Bronchial epithelial cell (primary cell): ENCODE measurements at regions not wholly inside any gene's neighbourhood (a gene's known extent, or its start where the extent isn't known, plus 50 kb on each side); places are given as distances from the start of the nearest gene placed in this dataset.
"Not testable (repeated sequence)": the region's sequence is repeated elsewhere in the genome, so short reads cannot be mapped to it uniquely, and the experiment has no call there.

Experiments
- DNase-seq: peaks from one replicate; pipeline ENCODE4 v3.0.0-alpha.2; 2010; ENCODE audit warnings: low read depth
- FAIRE-seq: peaks from 2 replicates; lab custom pipeline; 2011; peaks lifted over from hg19 to GRCh38; lab: Jason Lieb, UNC
- H3K27me3 ChIP-seq: 2 replicates; pipeline ENCODE4 v1.5.1; 2011; ENCODE audit warnings: low read length; ENCODE audit not compliant: control insufficient read depth, insufficient read depth
- H3K36me3 ChIP-seq: 2 replicates; pipeline ENCODE4 v1.5.1; 2011; ENCODE audit warnings: low read length; ENCODE audit not compliant: control insufficient read depth, insufficient read depth
- H3K4me3 ChIP-seq: 2 replicates; pipeline ENCODE4 v1.5.1; 2011; ENCODE audit warnings: mild to moderate bottlenecking, low read depth, low read length, control low read depth
- TF ChIP-seq, protein P1 (sequence below): IDR thresholded peaks from 2 replicates; pipeline ENCODE4 v1.5.1; 2011; ENCODE audit warnings: mild to moderate bottlenecking, moderate library complexity, low read length, control low read depth, inconsistent platforms; ENCODE audit not compliant: insufficient read depth, severe bottlenecking

DNA sequence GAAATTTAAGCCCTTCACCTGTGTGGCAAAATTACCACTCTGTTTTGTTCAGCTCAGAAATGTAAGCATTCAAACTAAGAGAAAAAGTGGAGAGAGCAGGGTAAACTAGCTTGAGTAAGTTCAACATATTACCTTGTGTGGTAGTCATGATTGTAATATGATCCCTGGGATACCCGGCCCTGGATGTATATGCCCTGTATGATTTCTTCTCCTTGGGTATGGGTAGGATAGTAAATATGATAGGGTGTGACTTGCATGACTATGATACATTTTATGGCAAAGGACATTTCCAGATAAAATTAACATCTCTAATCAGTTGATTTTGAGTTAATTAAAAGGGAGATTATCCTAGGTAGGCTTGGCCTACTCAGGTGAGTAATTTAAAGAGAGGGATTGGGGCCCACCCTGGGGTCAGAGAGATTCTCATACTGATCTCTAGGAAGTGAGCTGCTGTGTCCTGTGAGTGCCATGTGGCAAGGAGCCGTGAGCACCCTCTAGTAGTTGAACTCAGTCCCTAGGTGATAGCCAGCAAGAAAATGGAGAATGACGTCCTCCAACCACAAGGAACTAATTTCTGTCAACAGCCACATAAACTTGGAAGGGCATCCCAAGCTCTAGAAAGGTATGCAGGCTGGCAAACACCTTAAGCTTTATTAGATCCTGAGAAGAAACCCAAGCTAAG is 62.2 kb upstream of the ANXA1 start:
- H3K27me3 ChIP-seq = no peaks in the 10 kb centered on the region
- TF ChIP-seq, protein P1, sequence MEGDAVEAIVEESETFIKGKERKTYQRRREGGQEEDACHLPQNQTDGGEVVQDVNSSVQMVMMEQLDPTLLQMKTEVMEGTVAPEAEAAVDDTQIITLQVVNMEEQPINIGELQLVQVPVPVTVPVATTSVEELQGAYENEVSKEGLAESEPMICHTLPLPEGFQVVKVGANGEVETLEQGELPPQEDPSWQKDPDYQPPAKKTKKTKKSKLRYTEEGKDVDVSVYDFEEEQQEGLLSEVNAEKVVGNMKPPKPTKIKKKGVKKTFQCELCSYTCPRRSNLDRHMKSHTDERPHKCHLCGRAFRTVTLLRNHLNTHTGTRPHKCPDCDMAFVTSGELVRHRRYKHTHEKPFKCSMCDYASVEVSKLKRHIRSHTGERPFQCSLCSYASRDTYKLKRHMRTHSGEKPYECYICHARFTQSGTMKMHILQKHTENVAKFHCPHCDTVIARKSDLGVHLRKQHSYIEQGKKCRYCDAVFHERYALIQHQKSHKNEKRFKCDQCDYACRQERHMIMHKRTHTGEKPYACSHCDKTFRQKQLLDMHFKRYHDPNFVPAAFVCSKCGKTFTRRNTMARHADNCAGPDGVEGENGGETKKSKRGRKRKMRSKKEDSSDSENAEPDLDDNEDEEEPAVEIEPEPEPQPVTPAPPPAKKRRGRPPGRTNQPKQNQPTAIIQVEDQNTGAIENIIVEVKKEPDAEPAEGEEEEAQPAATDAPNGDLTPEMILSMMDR = no peak
- no peak for FAIRE-seq
- no peak overlapping the region for H3K4me3 ChIP-seq
- DNase-seq = peak; percentile 47
- H3K36me3 ChIP-seq = no peaks in the 10 kb centered on the region

GRCh38 chr9:73087876-73088275 is 63.8 kb upstream of the ANXA1 start:
- H3K4me3 ChIP-seq, DNase-seq, H3K27me3 ChIP-seq, FAIRE-seq, H3K36me3 ChIP-seq: not testable (repeated sequence)

DNA sequence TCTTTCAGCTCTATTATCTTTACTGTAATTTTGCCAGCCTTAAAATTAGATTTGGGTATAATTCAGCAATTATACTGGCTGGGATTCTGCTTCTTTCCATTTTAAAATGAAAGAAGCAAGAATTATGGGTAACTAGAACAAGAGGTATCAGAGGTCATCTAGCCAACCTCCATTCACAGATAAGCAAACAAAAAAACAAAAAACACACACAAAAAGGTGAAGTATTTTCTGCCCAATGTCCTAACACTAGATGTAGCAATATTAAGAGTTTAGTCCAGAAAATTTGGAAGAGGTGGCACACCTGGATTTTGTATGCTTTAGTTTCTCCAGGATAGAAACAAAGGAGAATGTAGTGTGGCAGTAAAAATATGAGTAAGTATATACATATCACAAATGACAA is 68.1 kb upstream of the ANXA1 start:
- no peaks in the 10 kb centered on the region for H3K36me3 ChIP-seq
- H3K4me3 ChIP-seq = no peak overlapping the region
- H3K27me3 ChIP-seq = no peaks in the 10 kb centered on the region
- FAIRE-seq = no peak
- no peak for DNase-seq
- TF ChIP-seq, protein P1 = no peak

- DNase-seq = peak; percentile 52
- TF ChIP-seq, protein P1 = peak; percentile 81
- H3K4me3 ChIP-seq = no peak overlapping the region
- H3K27me3 ChIP-seq = no peaks in the 10 kb centered on the region
- FAIRE-seq = no peak
- no peaks in the 10 kb centered on the region for H3K36me3 ChIP-seq
Observed at GRCh38 chr9:73081979-73082657, 69.5 kb upstream of the ANXA1 start.

GRCh38 chr9:73080110-73080694 is 71.5 kb upstream of the ANXA1 start:
- TF ChIP-seq, protein P1 = no peak
- H3K27me3 ChIP-seq = no peaks in the 10 kb centered on the region
- no peak overlapping the region for H3K4me3 ChIP-seq
- no peaks in the 10 kb centered on the region for H3K36me3 ChIP-seq
- DNase-seq (no peak), FAIRE-seq (no peak)

DNA sequence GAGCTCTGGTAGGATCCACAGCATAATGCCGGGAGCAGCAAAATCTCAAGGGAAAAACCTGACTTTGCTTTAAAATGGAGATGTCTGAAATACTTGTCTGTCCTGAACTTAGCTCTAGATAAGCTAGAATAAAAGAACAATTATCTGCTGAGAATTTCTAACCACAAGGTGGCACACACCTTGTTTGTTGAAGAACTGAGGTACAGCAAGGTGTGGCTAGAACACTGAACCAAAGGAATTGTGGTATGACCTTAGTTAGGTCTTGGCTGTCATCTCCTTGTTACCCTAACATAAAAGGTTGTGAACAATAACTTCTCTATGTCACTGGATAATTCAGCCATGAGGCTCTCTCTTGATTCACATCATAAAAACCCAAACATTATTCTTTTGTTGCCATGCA is 72.3 kb upstream of the ANXA1 start:
- FAIRE-seq = peak; percentile 52
- TF ChIP-seq, protein P1 = peak; percentile 40
- Histone ChIP-seq H3K4me3 (no peak overlapping the region), H3K27me3 (no peaks in the 10 kb centered on the region), H3K36me3 (no peaks in the 10 kb centered on the region)
- DNase-seq = peak; percentile 69
